Right ventricle myocardium superior (tissue), 1 donor: ENCODE measurements at regions not wholly inside any gene's neighbourhood (a gene's known extent, or its start where the extent isn't known, plus 50 kb on each side); places are given as distances from the start of the nearest gene placed in this dataset.

Experiments used
- ATAC-seq: fragments of 200-7000 bp; cut with Tn5 transposase; one replicate; pipeline ENCODE4 v1.9.1; 2020; ENCODE audit warnings: mild to moderate bottlenecking; ENCODE audit not compliant: poor library complexity
- DNase-seq: peaks from one replicate; pipeline ENCODE4 v3.0.0-alpha.2; 2020
- intact Hi-C: fragments of 100-400 bp; cut with DNase I; formaldehyde crosslinking; loops from one replicate; pipeline ENCODE4 v1.11.2; 2022
- donor health status: DM: no; HTN: yes; CAD: no; lungs with severe emphysema.

- intact Hi-C loops, result loop anchor here (2.0 kb wide), 2 partner anchors 279 to 391 kb away; no protein-coding TSS in a partner anchor
- peak; percentile 46 for DNase-seq
- ATAC-seq, result peak; percentile 74
These were observed 78.8 kb upstream of the GAREM1 start for GRCh38 chr18:32549248-32550110.

- intact Hi-C loops, result loop anchor here (2.0 kb wide), 1 partner anchor 278 kb away; no protein-coding TSS in a partner anchor
- DNase-seq (no peak), ATAC-seq (no peak)
These were observed 78.0 kb upstream of the GAREM1 start for GRCh38 chr18:32548688-32549087.

DNA sequence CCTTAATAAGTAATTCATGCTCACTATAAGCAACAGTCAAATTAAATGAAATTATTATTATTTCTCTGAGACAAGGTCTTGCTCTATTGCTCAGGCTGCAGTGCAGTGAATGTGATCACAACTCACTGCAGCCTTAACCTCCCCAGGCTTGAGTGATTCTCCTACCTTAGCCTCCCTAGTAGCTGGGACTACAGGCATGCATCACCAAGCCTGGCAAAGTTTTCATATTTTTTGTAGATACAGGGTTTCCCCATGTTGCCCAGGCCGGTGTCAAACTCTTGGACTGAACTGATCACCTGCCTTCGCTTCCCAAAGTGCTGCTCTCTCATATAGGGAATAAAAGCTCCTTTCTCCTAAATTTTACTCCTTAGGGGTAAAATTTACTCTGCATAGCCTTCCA is 74.9 kb upstream of the GAREM1 start:
- intact Hi-C loops, result no loop called here
- no peak for DNase-seq
- ATAC-seq, result no peak

DNA sequence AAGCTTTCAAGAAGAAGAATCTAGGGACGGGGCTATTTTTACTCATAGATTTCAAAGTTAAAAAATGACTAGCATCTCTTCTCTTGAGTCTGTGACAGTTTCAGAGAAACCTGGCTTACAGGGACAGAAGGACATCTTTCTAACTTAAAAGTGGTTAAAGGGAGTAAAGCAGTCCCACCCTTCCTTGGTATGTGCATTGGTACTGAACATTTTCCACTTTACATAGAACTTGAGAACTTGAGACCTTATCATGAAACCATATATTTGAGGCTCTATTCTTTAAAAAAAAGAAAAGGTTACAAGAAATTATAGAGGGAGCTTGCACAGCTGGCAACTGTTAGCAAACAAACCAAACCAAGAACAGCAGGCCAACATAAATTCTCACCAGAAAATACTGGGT is 73.4 kb upstream of the GAREM1 start:
- DNase-seq (no peak), ATAC-seq (no peak)
- intact Hi-C loops, result no loop called here

DNA sequence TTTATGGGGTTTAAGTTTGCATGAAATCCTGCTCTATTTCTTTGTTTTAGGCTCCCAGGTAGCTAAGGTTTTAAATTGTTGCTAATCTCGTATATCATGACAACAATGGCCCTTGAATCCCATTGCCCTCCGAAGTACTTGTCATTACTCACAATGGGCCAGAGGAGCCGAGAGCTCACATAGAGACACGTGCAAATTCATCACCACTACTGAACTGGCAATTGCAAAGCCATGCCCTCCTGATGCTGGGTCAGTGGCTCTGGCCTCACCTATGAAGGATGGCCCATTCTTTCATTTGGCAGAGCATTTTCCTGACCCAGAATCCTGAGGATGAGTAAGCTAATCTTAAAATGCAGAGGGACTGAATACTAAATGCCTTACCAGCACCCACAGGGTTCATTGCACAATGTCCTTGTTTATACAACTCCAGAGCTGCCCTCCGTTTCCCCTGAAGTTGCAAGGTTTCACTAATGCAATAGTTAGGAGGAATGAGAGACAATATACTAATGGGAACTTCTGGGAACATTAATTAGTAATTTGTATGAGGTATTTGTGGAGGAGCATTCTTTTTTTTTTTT is 71.6 kb upstream of the GAREM1 start:
- intact Hi-C loops, result no loop called here
- ATAC-seq (no peak), DNase-seq (no peak)

DNA sequence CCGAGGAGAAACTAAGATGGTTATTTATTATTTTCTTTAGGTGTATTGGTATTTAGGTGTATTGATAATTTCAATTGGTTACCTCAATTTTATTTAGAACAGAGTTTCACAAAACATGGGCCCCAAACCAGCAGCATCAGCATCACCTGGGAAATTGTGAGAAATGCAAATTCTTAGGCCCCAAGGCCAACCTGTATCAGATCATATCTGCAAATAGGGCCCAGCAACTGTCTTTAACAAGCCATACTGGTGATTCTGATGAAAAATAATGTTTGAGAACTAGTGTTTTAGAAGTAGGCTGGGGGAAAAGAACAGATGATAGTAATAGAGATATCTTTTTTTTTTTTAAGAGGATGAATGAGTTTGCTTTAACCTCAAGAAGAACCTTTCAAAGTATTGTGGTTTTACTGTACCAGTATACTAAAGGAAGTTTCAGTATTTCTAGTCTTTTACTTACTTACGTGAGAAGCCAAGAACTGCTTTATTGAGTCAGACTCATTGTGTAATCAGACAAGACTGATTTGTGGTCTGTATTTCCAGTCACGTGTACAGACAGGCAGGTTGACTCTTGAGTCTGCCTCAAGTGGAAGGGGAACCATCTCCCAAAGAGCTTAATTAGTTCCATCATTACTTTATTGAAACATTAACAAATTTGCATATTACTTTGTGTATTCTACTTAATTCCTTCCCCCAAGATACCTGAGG is 60.4 kb upstream of the GAREM1 start:
- DNase-seq (no peak), ATAC-seq (no peak)
- intact Hi-C loops, result no loop called here

DNA sequence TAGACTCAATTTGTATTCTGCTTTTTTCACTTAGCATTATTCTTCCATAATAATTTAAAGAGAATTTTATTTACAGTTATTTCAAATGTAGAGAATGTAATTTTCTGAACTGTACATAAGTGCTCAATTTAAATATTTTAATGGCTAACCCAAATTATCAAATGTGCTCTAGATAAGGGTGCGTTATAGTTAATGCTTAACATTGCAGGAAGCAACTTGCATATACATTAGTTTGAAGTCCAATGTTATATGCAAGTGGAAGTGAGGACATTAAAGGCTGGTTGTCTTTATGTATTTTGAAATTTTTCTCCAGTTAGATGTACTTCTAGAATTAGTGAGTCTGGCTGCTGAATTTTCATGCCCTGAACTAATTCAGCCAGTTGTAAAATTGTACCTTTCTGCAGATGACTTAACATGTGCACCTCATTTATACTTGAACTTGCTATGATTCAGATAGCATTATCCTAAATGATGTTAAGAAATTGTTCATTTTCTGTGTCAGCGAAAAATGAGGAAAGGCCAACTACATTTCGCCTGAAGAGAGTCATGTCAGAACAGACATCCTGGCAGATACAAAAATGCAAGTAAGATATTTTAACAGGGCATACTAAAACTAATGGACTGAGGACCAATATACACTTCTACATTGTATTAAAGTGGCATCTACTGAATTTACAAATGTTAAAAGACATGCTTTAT is 59.2 kb upstream of the GAREM1 start:
- DNase-seq, result no peak
- no peak for ATAC-seq
- intact Hi-C loops, result no loop called here

DNA sequence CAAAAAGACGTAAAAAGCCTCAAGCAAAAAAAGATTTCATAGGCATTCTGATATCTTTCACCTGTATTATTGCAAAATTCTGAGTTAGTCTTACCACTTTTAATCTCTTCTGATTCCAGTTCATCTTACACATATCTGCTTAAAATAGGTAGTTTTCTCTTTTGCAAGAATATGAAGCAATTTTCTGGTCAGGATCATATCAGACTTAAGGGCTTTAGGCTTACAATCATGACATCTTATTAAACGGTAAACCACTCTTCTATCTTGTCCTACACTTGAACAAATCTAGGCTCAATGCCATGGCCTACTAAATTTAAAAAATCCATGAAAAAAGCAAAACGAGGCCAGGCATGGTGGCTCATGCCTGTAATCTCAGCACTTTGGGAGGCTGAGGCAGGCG is 50.1 kb upstream of the GAREM1 start:
- no peak for DNase-seq
- intact Hi-C loops, result no loop called here

More for the DNA sequence above, 50.1 kb upstream of the GAREM1 start:
- ATAC-seq, result no peak
